SK-N-MC (cell line): ENCODE measurements at regions not wholly inside any gene's neighbourhood (a gene's known extent, or its start where the extent isn't known, plus 50 kb on each side); places are given as distances from the start of the nearest gene placed in this dataset.

Experiments
- EZH2 ChIP-seq: fragments of 200-600 bp; sonication (generic); IDR thresholded peaks from one replicate; pipeline ENCODE4 v1.6.1; 2017; ENCODE audit warnings: antibody characterized with exemption
- POLR2AphosphoS5 ChIP-seq: IDR thresholded peaks from 2 replicates; pipeline ENCODE4 v1.6.1; 2012; ENCODE audit warnings: mild to moderate bottlenecking, low read depth, low read length, borderline replicate concordance

DNA sequence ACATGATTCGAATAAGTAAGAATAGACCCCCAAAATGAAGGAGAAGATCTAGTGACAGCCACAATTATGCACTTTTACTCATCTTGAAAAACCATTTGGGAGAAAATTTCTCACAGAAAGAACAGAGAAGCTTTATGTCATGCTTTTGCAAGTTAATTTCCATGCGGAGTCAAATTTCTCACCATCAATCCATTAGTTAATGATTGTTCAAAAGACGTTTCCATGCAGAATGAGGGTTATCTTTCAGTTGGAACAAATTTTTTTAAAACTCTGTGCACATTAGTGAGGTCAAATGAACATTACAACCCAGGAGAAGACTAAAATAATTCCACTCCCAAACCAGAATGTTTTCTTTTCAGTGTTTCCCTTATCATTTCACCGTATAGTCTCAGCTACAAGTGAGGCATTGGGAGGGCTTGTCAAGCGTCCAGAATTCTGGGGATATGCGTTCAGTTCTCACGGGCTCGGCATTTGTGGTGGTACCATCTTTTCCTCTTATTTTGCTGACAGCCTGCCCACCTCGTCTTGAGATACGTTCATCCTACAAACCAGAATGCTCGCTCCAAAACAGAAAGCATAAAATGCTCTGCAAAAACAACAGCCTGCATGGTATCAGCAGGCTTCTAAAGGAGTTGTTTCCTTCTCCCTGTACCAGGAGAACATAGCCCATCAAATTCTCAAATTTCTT, 130.8 kb upstream of the TBL1X start:
- TF ChIP-seq EZH2 (no peak), POLR2AphosphoS5 (no peak)
